Calu3 (cell line): ENCODE measurements at regions not wholly inside any gene's neighbourhood (a gene's known extent, or its start where the extent isn't known, plus 50 kb on each side); places are given as distances from the start of the nearest gene placed in this dataset.

ENCODE experiments used
- BruUV-seq: library from RNA; stranded (reverse); fragments of 400-500 nt; replicated peaks from 2 replicates; lab custom pipeline; 2021; lab: Mats Ljungman, UMichigan
- CTCF ChIA-PET: fragments of 300-600 bp; sonication (Branson Sonifier 250); formaldehyde crosslinking; loops from one replicate; lab custom pipeline; 2022; ENCODE audit warnings: antibody characterized with exemption; lab: Charles Lee
- DNase-seq: peaks from one replicate; pipeline ENCODE4 v3.0.0; 2022
- H3K27ac Mint-ChIP-seq: one replicate; pipeline ENCODE4 v1.8.0; 2022; ENCODE audit warnings: mixed read lengths; ENCODE audit not compliant: unreplicated experiment
- H3K27me3 Mint-ChIP-seq: one replicate; pipeline ENCODE4 v1.8.0; 2022; ENCODE audit warnings: mixed read lengths; ENCODE audit not compliant: unreplicated experiment
- H3K36me3 Mint-ChIP-seq: one replicate; pipeline ENCODE4 v1.8.0; 2022; ENCODE audit warnings: mild to moderate bottlenecking, moderate library complexity, mixed read lengths; ENCODE audit not compliant: insufficient read depth, unreplicated experiment
- H3K4me1 Mint-ChIP-seq: one replicate; pipeline ENCODE4 v1.8.0; 2022; ENCODE audit warnings: mild to moderate bottlenecking, low read depth, mixed read lengths; ENCODE audit not compliant: unreplicated experiment
- H3K4me3 Mint-ChIP-seq: one replicate; pipeline ENCODE4 v1.8.0; 2022; ENCODE audit warnings: mild to moderate bottlenecking, low read depth, moderate library complexity, mixed read lengths; ENCODE audit not compliant: unreplicated experiment
- H3K9me3 Mint-ChIP-seq: one replicate; pipeline ENCODE4 v1.8.0; 2022; ENCODE audit warnings: low read depth, mixed read lengths; ENCODE audit not compliant: unreplicated experiment
- intact Hi-C: fragments of 100-400 bp; cut with micrococcal nuclease; formaldehyde crosslinking; loops from one replicate; pipeline ENCODE4 v1.10.0; 2022; ENCODE audit not compliant: unreplicated experiment
- TF ChIP-seq, protein P1 (sequence below): fragments of 200-600 bp; IDR thresholded peaks from one replicate; pipeline ENCODE4 v1.8.0; 2022; ENCODE audit warnings: antibody characterized with exemption; ENCODE audit not compliant: unreplicated experiment

DNA sequence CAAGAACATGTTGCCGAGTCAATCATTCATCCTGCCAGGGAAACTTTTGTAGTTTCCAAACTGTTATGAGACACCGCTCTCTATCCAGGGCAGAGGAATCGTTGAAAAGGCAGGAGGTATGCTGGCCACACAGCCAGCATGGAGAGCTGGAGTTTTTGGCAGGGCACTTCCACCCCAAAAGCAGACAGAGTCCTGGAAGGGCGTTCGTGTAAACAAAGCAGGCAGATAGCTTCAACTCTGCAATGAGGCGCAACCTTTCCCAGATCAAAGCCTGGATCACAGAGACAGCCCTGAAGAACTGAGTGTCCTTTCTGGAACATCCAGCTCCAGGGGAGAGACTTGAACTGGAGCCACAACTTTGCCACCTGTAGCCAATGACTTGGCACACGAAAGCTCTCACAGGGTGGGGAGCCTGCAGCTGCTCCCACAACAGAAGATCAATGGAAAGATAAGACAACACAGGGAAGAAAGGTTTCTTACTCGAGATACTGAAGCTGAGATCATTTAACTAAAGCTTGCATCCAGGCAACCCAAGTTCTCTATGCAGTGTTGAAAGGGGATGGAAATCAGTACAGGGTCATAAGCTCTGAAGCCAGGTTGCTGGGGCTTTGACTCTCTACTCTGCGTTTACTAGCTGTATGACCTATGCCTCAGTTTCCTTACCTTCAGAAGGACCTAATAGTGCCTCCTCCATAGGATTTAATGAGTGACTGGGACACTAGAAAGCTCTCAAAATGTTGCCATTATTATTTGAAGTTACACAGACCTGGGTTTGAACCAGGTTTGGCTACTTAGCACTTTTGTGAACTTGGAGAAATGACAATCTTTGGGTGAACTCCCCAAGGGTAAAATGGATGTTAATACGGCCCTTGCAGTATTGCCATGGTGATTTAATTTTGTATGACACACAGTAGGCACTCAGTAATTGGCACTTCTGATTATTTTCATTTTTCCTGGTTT, 434.8 kb upstream of the NPVF start:
- H3K27me3 Mint-ChIP-seq, result peaks cover 82% of the 10 kb centered on the region
- H3K4me3 Mint-ChIP-seq, result no peak overlapping the region
- H3K9me3 Mint-ChIP-seq, result no peaks in the 10 kb centered on the region
- TF ChIP-seq, protein P1, sequence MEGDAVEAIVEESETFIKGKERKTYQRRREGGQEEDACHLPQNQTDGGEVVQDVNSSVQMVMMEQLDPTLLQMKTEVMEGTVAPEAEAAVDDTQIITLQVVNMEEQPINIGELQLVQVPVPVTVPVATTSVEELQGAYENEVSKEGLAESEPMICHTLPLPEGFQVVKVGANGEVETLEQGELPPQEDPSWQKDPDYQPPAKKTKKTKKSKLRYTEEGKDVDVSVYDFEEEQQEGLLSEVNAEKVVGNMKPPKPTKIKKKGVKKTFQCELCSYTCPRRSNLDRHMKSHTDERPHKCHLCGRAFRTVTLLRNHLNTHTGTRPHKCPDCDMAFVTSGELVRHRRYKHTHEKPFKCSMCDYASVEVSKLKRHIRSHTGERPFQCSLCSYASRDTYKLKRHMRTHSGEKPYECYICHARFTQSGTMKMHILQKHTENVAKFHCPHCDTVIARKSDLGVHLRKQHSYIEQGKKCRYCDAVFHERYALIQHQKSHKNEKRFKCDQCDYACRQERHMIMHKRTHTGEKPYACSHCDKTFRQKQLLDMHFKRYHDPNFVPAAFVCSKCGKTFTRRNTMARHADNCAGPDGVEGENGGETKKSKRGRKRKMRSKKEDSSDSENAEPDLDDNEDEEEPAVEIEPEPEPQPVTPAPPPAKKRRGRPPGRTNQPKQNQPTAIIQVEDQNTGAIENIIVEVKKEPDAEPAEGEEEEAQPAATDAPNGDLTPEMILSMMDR, result no peak
- CTCF ChIA-PET, result no interaction called here
- no peak for DNase-seq
- BruUV-seq, result no TSS peak
- no peak overlapping the region for H3K27ac Mint-ChIP-seq
- H3K4me1 Mint-ChIP-seq, result no peaks in the 10 kb centered on the region
- no peaks in the 10 kb centered on the region for H3K36me3 Mint-ChIP-seq
- intact Hi-C loops, result no loop called here

DNA sequence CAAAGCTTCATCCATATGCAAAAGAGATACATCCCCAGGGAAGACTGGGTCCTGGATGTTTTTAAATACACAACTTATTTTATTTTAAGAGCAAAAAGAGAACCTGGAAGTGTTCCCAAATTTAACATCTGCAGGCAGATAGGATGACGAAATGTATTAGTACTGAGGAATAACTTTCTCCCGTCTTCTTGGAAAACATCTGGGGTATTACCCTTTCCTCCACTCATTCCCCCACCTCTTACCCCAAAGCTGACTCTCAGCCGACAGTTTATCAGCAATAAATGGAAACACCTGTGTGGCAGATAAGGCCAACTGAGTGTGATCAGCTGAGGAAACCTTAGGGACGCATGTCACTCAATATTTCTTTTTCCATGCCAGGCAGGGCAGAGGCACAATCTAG, 435.6 kb upstream of the NPVF start:
- no TSS peak for BruUV-seq
- H3K4me1 Mint-ChIP-seq, result no peaks in the 10 kb centered on the region
- CTCF ChIA-PET, result no interaction called here
- TF ChIP-seq, protein P1, result no peak
- intact Hi-C loops, result no loop called here
- H3K9me3 Mint-ChIP-seq, result no peaks in the 10 kb centered on the region
- no peak overlapping the region for H3K27ac Mint-ChIP-seq
- H3K4me3 Mint-ChIP-seq, result no peak overlapping the region
- no peaks in the 10 kb centered on the region for H3K36me3 Mint-ChIP-seq
- H3K27me3 Mint-ChIP-seq, result peaks cover 82% of the 10 kb centered on the region
- DNase-seq, result no peak

DNA sequence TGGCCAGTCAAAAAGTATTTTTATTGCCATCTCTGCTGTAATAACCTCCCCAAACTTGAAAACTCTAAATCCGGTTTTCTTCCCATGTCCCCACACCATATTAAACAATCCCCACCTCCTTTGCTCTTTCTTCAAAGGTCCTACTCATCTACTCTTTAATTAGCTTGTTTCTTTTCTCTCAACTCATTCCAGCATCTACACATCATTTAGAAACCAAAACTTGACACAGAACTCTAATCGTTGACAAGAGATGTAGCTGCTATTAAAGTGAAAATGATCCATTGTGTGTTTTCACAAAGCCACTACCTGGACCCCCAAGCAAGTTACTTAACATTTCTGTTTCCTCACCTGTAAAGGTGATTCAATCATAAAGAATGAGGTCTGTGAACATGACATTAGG, 436.3 kb upstream of the NPVF start:
- intact Hi-C loops, result no loop called here
- BruUV-seq, result no TSS peak
- Mint-ChIP-seq H3K27me3 (peaks cover 82% of the 10 kb centered on the region), H3K4me1 (no peaks in the 10 kb centered on the region), H3K4me3 (no peak overlapping the region), H3K36me3 (no peaks in the 10 kb centered on the region), H3K9me3 (no peaks in the 10 kb centered on the region), H3K27ac (no peak overlapping the region)
- DNase-seq, result no peak
- CTCF ChIA-PET, result no interaction called here
- TF ChIP-seq, protein P1, result no peak

DNA sequence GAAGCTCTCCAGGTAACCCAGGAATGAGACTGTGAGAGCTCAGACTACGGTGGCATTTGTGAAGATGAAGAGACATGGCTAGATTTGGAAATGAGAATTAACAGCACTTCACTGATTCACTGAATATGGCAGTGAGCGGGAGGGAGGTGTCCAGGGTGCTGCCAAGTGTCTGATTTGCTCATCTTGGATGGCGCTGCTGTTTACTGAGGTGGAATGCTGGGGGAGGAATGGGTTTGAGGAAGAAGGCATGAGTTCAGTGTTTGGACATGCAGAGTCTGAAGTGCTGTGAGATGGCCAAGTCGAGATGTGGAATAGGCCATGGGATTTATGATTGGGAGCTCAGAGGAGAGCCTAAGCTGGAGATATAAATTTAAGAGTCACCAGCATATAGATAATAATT, 437.1 kb upstream of the NPVF start:
- H3K27me3 Mint-ChIP-seq, result peaks cover 82% of the 10 kb centered on the region
- TF ChIP-seq, protein P1, result no peak
- no peak for DNase-seq

More for the DNA sequence above, 437.1 kb upstream of the NPVF start:
- Mint-ChIP-seq H3K27ac (no peak overlapping the region), H3K4me3 (no peak overlapping the region), H3K4me1 (no peaks in the 10 kb centered on the region), H3K9me3 (no peaks in the 10 kb centered on the region), H3K36me3 (no peaks in the 10 kb centered on the region)
- intact Hi-C loops, result no loop called here
- BruUV-seq, result no TSS peak
- CTCF ChIA-PET, result no interaction called here
